Umbilical cord (tissue), 1 donor: ENCODE measurements at regions not wholly inside any gene's neighbourhood (a gene's known extent, or its start where the extent isn't known, plus 50 kb on each side); places are given as distances from the start of the nearest gene placed in this dataset.
"Not testable (repeated sequence)": the region's sequence is repeated elsewhere in the genome, so short reads cannot be mapped to it uniquely, and the experiment has no call there.

Experiments used
- DNase-seq: peaks from one replicate; pipeline ENCODE4 v3.0.0-alpha.2; 2015; ENCODE audit warnings: low spot score

- DNase-seq, result not testable (repeated sequence)
Observed at GRCh38 chrX:13186643-13187042, 133.2 kb downstream of the ATXN3L start.

DNA sequence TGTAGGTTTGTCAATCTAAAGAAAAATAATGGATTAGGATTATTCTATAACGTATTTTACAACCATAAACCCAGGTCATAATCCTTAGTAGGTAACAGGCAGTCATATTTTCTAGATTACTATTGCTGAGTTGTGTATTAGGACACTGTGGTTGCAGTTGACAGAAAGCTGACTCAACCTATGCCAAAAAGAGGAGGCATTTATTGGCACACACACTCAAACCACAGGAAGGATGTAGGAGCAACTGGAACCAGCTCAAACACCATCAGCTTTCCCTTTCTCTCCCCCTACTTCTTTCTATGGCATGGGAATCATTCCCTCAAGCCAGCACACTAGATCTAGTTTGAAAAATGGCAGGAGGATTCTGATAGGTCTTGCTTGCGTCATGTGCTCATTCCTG, 136.4 kb upstream of the FAM9C start:
- DNase-seq, result no peak

DNA sequence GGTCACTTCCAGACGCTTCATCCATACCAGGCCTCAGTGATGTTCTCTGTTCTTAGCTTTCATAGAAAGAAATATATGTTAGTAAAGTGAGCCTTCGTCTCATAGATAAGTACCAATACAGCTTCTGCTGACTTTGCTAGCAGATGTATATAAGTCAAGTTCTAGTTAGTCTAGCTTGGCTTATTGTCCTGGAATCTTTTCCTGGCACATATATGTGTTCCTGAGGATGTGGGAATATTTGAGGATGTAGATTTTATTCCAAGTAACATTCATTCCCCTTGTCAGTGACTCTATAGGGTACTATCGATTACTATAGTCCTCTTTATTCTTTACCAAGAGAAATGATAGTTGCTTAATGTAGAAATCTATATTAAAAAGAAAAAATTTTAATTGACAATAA, 135.2 kb upstream of the FAM9C start:
- DNase-seq, result no peak

DNA sequence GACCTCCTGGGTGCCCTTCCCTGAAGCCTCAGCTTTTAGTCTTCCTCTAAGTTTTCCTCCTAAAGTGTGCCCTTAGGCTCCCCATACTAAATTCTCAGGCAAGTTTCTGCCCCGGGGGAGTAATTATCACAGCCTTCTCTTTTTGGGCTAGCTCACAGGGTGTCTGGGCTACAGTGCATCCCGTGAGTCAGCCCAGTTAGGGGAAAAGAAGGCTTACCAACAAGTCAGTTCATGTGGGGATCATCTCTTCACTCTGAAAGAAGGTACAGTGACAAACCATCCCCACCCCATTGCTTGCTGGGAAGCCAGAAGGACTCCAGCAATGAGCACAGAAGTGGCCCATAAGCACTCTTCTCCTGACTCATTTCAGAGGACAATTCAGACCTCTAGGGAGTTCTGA, 134.7 kb upstream of the FAM9C start:
- DNase-seq, result no peak

- DNase-seq, result no peak
Observed at GRCh38 chrX:13177921-13178566, 133.6 kb upstream of the FAM9C start.

GRCh38 chrX:13175056-13175455, 130.6 kb upstream of the FAM9C start:
- no peak for DNase-seq

DNA sequence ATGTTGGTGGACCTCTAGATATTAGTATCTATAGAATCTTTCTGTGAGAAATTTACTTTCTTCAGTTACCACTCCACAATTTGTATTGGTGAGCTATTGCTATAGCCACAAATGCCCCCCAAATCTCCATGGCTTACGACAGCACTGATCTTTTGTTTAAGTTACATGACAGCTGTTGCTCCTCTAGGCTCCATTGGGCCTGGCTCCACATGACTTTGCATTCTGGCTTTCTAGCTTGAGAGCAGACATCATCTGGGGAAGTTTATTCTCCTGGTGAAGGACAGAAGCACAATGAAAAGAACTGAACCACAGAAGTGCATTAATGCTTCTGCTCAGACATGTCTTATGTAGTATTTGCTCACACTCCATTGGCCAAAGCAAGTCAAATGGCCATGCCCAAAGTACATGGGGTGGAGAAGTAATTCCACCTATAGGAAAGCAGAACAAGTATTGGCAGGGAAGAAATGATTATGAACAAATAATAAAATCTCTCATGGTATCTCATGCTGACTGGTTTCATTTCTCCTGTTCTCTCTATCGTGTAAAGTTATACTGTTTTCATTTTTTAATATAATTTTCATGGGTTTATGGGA, 126.6 kb upstream of the FAM9C start:
- DNase-seq, result no peak

DNA sequence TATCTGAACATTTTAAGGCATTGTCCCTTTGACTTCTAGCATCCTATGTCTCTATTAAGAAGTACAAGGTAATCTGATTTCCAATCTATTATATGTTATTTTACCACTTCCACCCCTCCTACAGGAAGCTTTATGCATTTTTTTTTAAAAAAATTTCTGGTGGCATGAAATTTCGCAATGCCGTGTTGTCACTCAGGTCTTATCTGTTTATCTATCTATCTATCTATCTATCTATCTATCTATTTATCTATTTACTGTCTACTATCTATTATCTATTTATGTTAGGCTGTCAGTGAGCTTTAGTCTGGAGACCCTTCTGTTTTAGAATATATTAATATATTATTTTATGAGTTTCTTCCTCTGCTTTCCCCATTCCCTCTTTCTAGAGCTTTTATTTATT, 125.3 kb upstream of the FAM9C start:
- DNase-seq, result no peak

GRCh38 chrX:13168269-13168668, 123.8 kb upstream of the FAM9C start:
- no peak for DNase-seq

GRCh38 chrX:13167481-13168231, 123.2 kb upstream of the FAM9C start:
- DNase-seq, result peak; percentile 28

DNA sequence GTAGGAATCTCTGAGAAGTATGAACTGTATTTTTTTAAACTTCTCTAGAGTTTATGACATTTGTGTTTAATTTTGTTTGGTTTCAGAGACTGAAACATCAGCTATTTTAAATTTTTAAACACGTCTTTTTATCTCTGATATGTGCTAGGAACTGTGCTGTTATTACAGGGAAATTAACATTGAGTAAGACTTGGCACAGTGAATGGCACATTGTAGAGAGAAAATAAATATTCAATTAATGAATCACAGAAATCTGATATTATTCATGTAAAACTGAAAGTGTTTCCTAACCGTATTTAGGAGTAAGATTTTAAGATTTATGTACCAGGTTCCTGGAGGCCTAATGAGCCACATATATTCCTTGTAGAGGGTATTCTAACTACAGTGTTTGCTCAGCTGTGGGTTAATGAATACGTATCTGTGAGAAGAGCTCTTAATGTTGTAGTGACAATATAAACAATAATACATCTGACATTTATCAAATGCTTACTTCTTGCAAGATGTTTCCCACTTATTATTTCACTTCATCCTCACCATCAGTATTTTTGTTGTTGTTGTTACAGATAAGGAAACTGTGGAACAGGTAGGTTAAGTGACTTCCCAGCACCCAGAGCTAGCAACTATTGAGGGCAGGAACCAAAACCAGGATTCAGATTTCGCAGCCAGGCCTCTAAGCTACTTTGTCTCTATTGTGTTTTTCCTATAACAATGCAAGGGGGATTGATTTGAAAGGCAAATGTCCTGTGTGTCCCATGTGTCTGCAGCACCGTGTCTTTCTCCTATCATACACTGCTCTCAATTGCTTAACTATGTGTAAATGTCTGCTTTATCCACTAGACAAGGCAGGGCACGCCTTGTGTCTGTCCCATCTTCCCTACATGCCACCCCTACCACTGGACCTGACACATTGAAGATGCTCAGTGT, 121.1 kb upstream of the FAM9C start:
- no peak for DNase-seq

DNA sequence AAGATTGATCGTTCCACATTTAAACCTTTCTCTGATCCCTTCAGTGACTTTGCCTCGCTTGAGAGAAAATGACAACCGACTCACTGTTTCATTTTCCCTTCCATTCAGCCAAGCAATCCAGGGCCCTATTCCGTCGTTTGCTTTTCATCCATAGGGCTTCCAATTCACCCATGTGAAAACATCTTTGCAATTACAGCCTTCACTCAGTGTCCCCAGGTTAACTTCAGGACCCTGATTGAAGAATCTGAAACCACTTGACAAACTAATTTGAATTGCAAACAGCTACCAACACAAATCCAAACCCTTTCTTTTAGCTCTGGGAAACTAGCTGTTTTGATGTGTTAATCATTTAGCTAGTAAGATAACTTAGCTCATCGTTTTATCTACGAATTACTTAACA, 120.2 kb upstream of the FAM9C start:
- no peak for DNase-seq

DNA sequence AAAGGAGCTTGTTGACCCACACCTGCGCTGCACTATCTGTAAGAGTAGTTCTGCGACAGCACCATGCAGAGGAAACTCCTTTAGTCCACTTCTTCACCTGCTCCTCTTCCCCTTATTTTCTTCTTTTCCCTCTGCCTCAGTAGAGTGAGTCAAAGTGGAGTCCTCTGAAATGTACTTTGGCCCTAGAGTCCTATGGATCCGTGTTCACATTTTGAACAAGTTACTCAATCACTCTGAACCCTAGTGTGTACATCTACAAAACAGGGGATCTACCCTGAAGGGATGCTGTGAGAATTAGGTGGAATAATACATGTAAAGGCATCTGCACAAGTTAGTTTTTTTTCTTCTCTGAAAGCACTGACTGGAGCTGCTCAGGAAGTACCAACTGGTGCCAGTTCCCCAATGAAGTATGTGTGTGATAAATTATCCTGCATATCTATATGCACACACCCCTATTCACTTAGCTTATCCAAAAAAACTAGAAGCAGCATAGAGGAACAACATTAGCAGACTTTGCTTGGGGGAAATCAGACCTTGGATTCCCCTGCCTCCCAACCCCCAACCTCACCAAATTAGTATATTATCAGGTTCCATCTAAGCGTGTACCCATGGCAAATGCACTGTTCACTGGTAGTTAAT, 118.5 kb upstream of the FAM9C start:
- no peak for DNase-seq

DNA sequence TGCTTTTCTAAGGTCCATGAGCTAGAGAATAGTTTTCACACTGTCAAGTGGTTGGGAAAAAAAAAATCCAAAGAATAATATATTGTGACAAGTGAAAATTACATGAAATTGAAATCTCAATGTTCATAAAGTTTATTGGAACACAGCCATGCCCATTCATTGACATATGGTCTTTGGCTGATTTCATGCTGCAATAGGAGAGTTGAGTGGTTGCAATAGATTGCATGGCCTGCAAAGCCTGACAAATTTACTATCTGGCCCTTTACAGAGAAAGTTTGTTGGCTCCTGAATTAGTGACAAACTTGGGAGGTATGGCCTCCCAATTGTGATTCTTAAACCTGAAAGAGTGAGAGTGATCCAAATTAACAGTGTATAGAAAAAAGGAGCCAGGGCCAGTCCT, 115.5 kb upstream of the FAM9C start:
- DNase-seq, result no peak

- DNase-seq, result no peak
Observed at GRCh38 chrX:13158911-13159310, 114.5 kb upstream of the FAM9C start.

DNA sequence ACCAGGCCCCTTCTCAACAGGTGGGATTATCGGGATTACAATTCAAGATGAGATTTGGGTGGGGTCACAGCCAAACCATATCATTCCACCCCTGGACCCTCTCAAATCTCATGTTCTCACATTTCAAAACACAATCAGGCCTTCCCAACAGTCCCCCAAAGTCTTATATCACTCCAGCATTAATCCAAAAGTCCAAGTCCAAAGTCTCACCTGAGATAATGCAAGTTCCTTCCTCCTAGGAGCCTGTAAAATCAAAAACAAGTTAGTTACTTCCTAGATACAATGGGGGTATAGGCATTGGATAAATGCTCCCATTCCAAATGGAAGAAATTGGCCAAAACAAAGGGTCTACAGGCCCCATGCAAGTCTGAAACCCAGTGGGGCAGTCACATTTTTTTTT, 111.1 kb upstream of the FAM9C start:
- DNase-seq, result not testable (repeated sequence)

DNA sequence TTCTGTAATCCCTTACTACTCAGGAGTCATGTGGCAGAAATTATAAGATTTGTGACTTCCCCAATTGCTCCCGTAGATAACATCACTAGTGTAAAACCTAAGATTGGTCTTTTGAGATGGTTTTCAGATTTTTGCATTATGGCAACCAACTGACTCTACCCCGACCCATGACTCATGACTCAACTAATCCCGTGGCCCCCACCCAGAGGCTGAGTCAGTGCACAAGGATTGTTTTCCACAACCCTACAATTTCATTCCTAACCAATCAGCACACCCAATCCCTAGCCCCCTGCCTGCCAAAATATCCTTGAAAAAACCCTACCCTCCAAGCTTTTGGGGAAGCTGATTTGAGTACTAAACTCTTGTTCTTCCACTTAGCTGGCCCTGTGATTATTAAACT, 109.4 kb upstream of the FAM9C start:
- DNase-seq, result no peak

DNA sequence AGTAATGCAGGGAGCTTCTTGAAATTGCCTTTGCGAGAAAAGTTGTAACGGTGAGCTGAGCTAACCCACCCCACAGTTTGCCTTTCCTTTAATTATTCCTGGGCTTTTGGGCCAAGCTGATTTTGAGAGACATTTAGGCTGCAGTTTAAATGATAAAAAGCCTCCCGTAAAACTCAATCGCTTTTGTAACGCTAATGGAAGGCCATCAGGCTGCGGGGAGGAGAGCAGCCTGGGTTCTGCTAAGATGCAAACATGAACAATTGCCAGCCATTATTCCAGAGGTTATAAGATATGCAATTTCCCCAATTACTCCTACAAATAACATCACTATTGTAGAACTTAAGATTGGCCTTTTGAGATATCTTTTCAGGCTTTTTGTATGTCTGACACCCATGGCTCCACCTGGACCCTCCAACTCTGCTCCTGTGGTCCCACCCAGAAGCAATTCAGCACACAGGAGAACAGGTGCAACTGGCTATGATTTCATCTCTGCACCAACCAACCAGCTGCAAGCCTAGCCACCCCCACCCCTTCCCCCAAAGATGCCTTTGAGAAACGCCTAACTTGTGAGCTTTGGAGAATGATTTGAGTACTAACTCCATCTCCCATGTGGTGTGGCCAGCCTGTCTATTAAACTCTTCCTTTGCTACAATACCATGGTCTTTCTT, 108.2 kb upstream of the FAM9C start:
- no peak for DNase-seq

DNA sequence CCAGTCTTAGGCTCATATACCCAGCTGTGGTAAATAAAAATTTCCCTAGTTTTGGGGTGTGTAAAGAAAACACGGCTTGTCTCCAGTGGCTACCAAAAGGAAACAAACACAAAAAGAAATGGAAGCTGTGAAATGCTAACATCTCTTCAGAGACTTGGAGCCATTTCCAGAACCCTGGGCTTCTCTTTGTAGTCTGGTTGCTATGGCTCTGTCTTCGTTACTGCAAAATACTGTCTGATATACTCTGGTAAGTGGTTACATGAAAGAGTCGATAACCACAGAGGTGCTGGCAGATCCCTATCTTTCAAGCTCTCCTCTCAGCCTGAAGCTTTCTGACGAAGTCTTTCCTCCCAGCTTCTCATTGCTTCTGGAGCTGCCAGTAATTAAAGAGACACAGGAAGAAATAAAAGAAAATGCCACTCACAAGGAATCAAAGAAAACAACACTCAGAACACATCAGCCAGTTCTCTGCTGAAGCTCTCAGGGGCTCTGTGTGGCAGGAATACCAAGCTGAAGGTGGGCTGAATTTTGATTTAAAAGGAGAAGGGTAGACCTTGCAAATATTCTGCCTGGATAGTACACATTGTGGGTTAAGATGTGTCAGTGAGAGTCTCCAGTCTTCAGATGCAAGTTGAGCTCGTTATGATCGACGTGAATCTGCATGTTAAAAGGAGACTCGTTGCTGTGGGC, 107.6 kb upstream of the FAM9C start:
- DNase-seq, result peak; percentile 45

DNA sequence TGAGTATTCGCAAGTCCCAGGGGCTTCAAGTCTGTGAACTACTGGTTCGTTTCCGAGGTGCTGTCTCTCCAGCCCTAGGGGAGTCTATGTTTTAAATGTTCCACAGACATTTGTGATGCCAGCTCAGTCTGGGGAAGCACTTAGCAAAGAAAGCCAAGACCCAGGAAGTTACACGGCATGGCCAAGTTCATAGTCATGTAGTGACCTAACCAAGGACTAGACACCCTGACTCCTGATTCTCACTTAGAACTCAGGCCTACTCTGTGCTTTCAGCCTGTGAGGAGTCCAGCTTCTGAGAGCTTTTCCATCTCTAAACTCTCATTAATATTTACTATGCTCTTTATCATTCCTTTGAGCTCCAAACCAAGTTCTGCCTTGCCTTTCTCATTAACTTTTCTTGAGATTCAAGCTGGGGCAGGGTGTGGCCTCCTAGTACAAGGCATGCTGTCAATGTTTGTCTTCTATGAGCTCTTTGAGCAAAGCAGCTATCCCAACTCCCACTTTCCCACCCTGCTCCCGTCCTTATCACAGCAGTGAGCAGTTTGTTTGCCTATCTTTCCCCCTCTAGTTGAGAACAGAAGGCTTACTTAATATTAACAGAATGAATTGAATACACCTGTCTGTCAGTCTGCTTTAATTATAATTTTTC, 105.4 kb upstream of the FAM9C start:
- no peak for DNase-seq
